ENCODE measurements at regions not wholly inside any gene's neighbourhood (a gene's known extent, or its start where the extent isn't known, plus 50 kb on each side); places are given as distances from the start of the nearest gene placed in this dataset.

GRCh38 chr13:103759361-103759760, 693.1 kb upstream of the SLC10A2 start:
- TF ChIP-seq CTCF (IDR thresholded peaks at IDR 0.05; ENCODE audit: low read depth, low read length) (no peak), EZH2phosphoT487 (IDR thresholded peaks at IDR 0.05; ENCODE audit: low read depth) (no peak)

All from OCI-LY3 (cell line).